DND-41 (cell line): ENCODE measurements at regions not wholly inside any gene's neighbourhood (a gene's known extent, or its start where the extent isn't known, plus 50 kb on each side); places are given as distances from the start of the nearest gene placed in this dataset.

Experiments used
- EZH2 ChIP-seq: IDR thresholded peaks from 3 replicates; pipeline ENCODE4 v1.6.1; 2012; ENCODE audit warnings: borderline replicate concordance, low read depth, mild to moderate bottlenecking, moderate library complexity, low read length, inconsistent platforms; ENCODE audit not compliant: severe bottlenecking
- TF ChIP-seq, protein P1 (sequence below): IDR thresholded peaks from 2 replicates; pipeline ENCODE4 v1.5.1; 2012; ENCODE audit warnings: borderline replicate concordance, low read length, moderate library complexity, mild to moderate bottlenecking; ENCODE audit not compliant: poor library complexity, severe bottlenecking; ENCODE audit errors: extremely low read depth

DNA sequence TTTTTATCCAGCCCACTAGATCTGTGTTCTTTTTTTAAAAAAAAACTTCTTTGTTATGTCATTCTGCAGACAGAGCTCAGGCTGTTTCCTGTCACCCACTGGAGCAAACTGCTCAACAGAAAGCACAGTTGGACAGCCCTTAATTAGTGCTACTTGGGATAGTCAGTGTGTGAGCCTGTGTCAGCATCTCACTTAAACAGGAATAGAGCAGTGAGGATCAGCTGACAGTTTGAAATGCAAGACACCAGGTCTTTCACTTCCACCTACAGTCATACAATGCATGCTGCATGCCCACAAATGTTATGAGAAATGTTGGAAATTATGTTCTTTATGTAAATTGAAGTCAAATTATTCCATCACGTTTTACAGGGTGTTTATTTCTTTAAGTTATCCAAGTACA, 174.9 kb downstream of the NR4A2 start:
- TF ChIP-seq, protein P1, sequence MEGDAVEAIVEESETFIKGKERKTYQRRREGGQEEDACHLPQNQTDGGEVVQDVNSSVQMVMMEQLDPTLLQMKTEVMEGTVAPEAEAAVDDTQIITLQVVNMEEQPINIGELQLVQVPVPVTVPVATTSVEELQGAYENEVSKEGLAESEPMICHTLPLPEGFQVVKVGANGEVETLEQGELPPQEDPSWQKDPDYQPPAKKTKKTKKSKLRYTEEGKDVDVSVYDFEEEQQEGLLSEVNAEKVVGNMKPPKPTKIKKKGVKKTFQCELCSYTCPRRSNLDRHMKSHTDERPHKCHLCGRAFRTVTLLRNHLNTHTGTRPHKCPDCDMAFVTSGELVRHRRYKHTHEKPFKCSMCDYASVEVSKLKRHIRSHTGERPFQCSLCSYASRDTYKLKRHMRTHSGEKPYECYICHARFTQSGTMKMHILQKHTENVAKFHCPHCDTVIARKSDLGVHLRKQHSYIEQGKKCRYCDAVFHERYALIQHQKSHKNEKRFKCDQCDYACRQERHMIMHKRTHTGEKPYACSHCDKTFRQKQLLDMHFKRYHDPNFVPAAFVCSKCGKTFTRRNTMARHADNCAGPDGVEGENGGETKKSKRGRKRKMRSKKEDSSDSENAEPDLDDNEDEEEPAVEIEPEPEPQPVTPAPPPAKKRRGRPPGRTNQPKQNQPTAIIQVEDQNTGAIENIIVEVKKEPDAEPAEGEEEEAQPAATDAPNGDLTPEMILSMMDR: peak; percentile 22
- TF ChIP-seq EZH2: no peak
